Spinal cord (tissue), 9 donors: ENCODE measurements at regions not wholly inside any gene's neighbourhood (a gene's known extent, or its start where the extent isn't known, plus 50 kb on each side); places are given as distances from the start of the nearest gene placed in this dataset.

Experiments
- DNase-seq, 6 donors: peaks; one replicate each; pipeline versions ENCODE4 v3.0.0 to v3.0.0-alpha.2; 2013 to 2015; ENCODE audit warnings: low spot score in 6 of 6, low read depth in 4 of 6
- H3K27ac ChIP-seq: one replicate; pipeline ENCODE4 v1.5.1; 2013; ENCODE audit warnings: low read depth, low read length, control low read depth
- H3K27me3 ChIP-seq: one replicate; pipeline ENCODE4 v1.6.1; 2013; ENCODE audit warnings: low read length; ENCODE audit not compliant: control insufficient read depth, insufficient read depth
- H3K36me3 ChIP-seq: one replicate; pipeline ENCODE4 v1.6.1; 2013; ENCODE audit warnings: low read length; ENCODE audit not compliant: control insufficient read depth, insufficient read depth
- H3K4me1 ChIP-seq: one replicate; pipeline ENCODE4 v1.6.1; 2013; ENCODE audit warnings: low read length; ENCODE audit not compliant: control insufficient read depth, insufficient read depth
- H3K4me3 ChIP-seq: one replicate; pipeline ENCODE4 v1.5.1; 2013; ENCODE audit warnings: low read depth, low read length, control low read depth
- H3K9me3 ChIP-seq: one replicate; pipeline ENCODE4 v1.6.1; 2013; ENCODE audit warnings: low read length; ENCODE audit not compliant: control insufficient read depth, insufficient read depth
- WGBS: methylation state at CpG from one replicate; pipeline ENCODE4 v1.1.5; 2013; ENCODE audit warnings: missing lambda C conversion rate; ENCODE audit not compliant: insufficient coverage; 5-methylcytosine and 5-hydroxymethylcytosine counted together
- donor health status: healthy.

DNA sequence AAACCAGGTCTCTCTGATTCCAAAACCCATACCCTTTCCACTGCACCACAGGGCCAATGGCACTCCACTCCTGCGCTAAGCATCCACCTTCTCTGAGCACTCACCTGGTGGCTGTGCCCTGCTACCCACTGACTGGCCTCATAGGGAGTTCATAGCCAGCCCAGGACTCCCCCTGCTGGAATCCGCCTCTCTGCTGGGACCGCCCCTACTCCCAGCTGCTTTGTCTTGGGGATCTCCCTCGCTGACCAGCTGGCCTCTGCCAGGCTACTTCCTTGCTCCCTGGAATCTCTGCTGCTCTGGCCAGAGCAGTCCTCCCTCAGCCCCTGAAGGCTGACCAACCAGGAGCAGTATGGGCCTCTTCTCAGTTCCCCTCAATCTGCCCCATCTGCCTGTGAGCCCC, 129.7 kb downstream of the FAXC start:
- H3K9me3 ChIP-seq: no peaks in the 10 kb centered on the region
- no peak overlapping the region for H3K27ac ChIP-seq
- no peaks in the 10 kb centered on the region for H3K36me3 ChIP-seq
- DNase-seq: no peak
- no peaks in the 10 kb centered on the region for H3K4me1 ChIP-seq
- H3K27me3 ChIP-seq: no peaks in the 10 kb centered on the region
- WGBS: 31% methylated on average over 4 of the region's 4 CpGs
- no peak overlapping the region for H3K4me3 ChIP-seq

DNA sequence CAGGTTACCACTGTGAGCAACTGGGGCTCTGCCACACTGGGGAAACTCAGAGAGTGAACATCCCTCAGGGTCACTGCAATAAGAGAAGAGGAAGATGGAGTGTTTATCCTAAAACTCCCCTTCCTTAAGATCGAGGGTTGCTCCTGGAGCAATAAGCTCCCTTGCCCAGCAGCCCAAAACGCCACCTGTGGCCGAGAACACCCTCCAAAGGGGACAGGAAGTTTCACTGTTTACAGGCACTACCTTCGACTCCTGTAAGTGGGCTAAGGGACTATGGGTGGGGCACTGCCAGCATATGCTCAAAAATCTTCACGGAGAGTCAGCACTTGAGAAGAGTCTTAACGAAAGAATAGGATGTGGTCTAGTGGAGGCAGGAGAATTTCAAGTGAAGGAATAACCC, 132.5 kb downstream of the FAXC start:
- Histone ChIP-seq H3K4me1 (no peaks in the 10 kb centered on the region), H3K9me3 (no peaks in the 10 kb centered on the region), H3K27me3 (no peaks in the 10 kb centered on the region), H3K36me3 (no peaks in the 10 kb centered on the region), H3K27ac (no peak overlapping the region), H3K4me3 (no peak overlapping the region)
- no peak for DNase-seq
- WGBS: 36% methylated on average over 4 of the region's 6 CpGs

DNA sequence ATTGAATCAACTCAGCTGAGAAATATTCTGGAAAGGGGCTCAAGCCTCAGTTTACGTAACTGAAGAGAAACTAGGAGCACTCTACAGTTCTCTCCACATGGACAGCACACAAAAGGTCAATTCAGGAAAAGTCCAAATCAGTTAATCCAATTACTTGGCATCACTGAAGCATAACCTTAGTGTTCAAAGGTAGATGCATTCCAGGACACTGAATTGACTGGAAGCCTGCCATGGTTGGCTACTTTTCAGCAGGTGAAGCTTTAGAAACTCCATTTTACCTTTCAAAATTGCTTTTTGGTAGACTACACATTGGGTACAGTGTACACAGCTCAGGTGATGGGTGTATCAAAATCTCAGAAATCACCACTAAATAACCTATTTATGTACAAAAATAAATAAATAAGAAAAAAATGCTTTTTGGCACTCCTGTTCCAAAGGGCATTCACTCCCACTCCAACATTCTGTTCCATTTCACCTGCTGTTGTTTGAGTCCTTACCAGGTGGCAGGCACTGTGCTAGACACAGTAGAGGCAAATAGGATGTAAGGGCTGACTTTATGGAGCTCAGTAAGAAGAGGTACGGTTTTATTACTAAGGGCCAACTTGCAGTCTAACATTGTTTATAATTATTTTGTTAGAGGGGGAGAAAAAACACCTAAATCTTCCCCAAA, 153.4 kb downstream of the FAXC start:
- Histone ChIP-seq H3K27ac (no peak overlapping the region), H3K4me3 (no peak overlapping the region), H3K4me1 (no peaks in the 10 kb centered on the region), H3K9me3 (no peaks in the 10 kb centered on the region), H3K27me3 (no peaks in the 10 kb centered on the region), H3K36me3 (no peaks in the 10 kb centered on the region)
- whole genome bisulfite sequencing: no CpG with 5 or more reads among the region's 2 CpGs
- DNase-seq: no peak

DNA sequence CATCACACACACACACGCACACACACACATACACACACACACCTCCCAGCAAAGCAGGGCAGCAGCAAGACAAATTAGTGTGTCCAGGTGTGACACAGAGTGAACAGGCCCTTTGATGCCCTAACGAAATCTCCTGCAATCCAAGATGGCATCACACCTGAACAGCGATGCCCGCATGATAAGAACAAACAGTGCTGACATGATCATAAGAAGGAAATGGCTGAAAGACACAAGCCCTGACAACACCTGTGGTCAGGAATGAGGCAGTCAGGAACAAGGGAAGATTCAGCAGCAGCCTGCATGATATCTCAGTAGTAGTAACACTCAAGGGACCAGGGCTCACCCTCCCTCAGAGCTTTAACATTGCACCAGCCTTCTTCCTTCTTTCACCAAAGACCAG, 156.9 kb downstream of the FAXC start:
- Histone ChIP-seq H3K27ac (no peak overlapping the region), H3K9me3 (no peaks in the 10 kb centered on the region), H3K27me3 (no peaks in the 10 kb centered on the region), H3K4me3 (no peak overlapping the region), H3K4me1 (no peaks in the 10 kb centered on the region), H3K36me3 (no peaks in the 10 kb centered on the region)
- 95% methylated on average over 4 of the region's 4 CpGs for WGBS
- DNase-seq: no peak

DNA sequence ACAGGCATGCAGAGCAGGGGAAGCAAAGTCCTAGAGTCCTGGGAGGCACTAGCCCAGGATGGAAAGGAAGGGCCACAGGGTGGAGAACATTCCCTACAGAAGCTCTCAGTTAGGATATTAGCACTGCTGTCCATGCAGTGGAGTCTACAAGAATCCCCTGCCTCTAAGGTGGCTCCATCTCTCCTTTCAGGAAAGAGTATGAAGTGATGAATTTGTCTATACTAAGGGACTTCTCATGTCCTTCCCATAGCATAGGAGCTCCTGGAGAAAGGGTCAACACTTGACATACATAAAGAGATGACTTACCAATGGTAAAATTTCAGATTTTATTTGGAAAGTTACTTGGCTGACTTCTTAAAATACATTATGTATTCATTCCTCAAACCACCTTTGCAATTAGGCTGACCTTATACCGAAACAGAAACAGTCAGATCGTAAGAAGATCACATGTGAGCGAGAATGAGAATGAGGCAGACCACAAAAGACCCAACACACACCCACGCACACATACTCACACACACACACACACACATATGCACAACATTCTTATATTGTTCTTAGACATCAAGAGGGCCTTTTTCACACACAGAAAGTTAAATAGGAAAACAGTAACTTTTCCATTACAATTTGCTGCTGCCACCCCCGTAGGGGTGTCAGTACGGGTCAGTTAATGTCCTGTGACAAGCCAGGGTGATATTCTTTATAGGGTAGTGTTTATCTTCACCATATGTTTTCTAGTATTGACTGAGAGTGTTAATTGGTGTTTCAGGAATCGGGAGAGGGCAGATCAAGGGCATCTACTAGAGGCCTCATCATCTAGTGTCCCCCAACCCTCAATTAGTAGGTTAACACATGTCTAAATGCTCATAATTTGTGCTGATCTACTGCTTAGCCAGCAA, 159.4 kb downstream of the FAXC start:
- no peak for DNase-seq
- Histone ChIP-seq H3K36me3 (no peaks in the 10 kb centered on the region), H3K4me1 (no peaks in the 10 kb centered on the region), H3K27me3 (no peaks in the 10 kb centered on the region), H3K27ac (no peak overlapping the region), H3K9me3 (no peaks in the 10 kb centered on the region), H3K4me3 (no peak overlapping the region)
- WGBS: 80% methylated on average over 1 of the region's 7 CpGs

DNA sequence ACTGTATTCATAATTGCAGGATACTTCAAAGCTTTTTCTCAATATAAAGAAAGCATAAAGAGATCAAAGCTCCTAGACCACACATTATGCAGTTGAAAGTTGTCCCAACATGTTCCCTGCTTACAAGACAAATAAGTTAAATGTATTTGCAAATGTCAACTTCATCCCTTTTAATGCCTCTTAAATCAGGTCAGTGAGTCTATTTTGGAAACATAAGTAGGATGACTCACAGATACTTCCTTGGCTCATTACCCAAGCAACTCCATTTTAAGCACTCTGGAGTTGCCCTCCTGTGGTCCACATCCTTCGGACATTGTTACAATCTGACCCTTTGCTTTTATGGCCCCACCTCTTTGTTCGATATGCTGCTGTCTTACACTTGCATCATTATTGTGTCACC, 162.0 kb downstream of the FAXC start:
- Histone ChIP-seq H3K4me1 (no peaks in the 10 kb centered on the region), H3K27me3 (no peaks in the 10 kb centered on the region), H3K4me3 (no peak overlapping the region), H3K9me3 (no peaks in the 10 kb centered on the region), H3K36me3 (no peaks in the 10 kb centered on the region), H3K27ac (no peak overlapping the region)
- no peak for DNase-seq
- 78% methylated on average over 2 of the region's 2 CpGs for WGBS

DNA sequence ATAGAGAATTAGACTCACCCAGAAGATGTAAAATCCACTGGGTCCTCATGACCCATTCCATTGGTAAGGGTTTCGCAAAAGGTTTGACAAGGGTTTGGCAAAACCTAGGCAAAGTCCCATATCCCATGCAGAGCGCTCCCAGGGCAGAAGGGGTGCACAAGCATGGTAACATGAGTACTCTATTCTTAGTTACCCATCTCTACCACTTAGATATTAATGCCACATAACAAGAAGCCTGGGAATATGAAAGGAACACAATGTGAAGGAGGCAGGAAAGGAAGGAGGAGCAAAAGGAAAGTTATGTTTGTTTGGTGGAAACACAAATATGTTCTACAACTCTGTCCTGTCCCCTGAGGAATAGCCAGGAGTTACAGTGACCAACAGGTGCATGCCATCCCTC, 163.1 kb downstream of the FAXC start:
- WGBS: no CpG with 5 or more reads among the region's 2 CpGs
- no peaks in the 10 kb centered on the region for H3K36me3 ChIP-seq

DNA sequence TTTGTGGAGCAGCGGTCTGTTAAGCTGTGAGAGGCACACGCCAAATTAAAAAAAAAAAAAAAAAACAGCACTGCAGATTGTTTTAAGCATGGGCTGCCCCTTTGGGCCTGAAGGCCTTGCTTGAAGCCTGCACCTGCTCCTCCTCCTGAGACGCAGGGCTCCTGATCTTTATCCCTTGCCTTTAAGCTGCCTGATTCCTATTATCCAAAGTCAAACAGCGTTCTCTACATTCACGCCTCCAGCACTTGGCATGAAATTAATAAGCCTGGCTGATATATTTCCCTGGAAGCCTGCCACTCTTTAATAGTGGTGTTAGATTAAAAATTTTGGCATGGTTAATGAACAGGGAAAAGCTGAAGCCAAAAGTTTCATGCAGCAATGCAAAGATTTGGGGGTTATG, 163.9 kb downstream of the FAXC start:
- peak in 3 of 6 donors; percentile 29 to 68 (median 66) for DNase-seq
- H3K36me3 ChIP-seq: no peaks in the 10 kb centered on the region
- H3K9me3 ChIP-seq: no peaks in the 10 kb centered on the region
- 51% methylated on average over 3 of the region's 5 CpGs for WGBS
- H3K4me1 ChIP-seq: no peaks in the 10 kb centered on the region
- H3K27me3 ChIP-seq: no peaks in the 10 kb centered on the region
- H3K4me3 ChIP-seq: no peak overlapping the region
- H3K27ac ChIP-seq: no peak overlapping the region

More for the DNA sequence above, 163.1 kb downstream of the FAXC start:
- Histone ChIP-seq H3K4me3 (no peak overlapping the region), H3K9me3 (no peaks in the 10 kb centered on the region), H3K27ac (no peak overlapping the region), H3K27me3 (no peaks in the 10 kb centered on the region), H3K4me1 (no peaks in the 10 kb centered on the region)
- no peak for DNase-seq

DNA sequence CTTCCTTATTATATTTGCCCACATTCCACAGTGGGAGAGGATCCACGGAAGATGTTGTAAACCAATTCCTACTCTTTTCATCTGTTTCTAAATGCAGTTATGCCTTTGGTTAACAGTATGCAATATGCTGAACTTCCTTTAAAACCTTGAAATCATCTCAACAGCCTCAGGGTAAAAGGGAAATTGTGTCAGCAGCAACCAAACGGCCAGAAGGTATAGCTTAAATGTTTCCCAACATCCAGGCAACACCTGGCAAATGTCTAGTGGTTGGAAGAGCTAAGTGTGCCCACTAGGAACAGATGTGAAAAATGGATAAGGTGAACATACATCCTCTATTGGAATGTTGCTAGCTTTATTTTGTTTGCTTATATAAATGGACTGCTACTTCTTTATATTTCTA, 164.8 kb downstream of the FAXC start:
- no CpG with 5 or more reads among the region's 2 CpGs for WGBS
- Histone ChIP-seq H3K36me3 (no peaks in the 10 kb centered on the region), H3K27me3 (no peaks in the 10 kb centered on the region), H3K4me3 (no peak overlapping the region), H3K27ac (no peak overlapping the region), H3K4me1 (no peaks in the 10 kb centered on the region), H3K9me3 (no peaks in the 10 kb centered on the region)
- peak in 1 of 6 donors; percentile 11 for DNase-seq

DNA sequence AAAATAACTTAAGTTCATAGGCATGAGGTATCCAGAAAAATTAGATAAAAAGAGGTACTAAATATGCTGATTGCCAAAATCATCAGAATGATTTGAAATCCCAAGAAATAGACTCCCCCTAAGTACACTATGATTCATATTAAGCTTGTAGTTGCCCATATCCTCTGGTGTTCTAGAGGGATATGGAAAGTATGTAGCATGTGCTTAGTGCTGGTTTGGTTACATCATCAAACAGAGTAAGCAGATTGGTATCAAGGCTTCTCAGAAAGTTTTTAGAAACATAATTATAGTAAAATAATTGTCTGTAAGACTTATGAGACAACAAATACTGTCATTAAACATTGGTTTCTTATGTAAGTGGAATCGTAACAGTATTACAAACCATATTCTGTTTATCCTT, 166.4 kb downstream of the FAXC start:
- Histone ChIP-seq H3K27ac (no peak overlapping the region), H3K4me1 (no peaks in the 10 kb centered on the region), H3K9me3 (no peaks in the 10 kb centered on the region), H3K4me3 (no peak overlapping the region), H3K27me3 (no peaks in the 10 kb centered on the region), H3K36me3 (no peaks in the 10 kb centered on the region)
- no peak for DNase-seq
- no CpG with 5 or more reads among the region's 1 CpG for WGBS
